GM20000 (cell line): ENCODE measurements at regions not wholly inside any gene's neighbourhood (a gene's known extent, or its start where the extent isn't known, plus 50 kb on each side); places are given as distances from the start of the nearest gene placed in this dataset.
"Not testable (repeated sequence)": the region's sequence is repeated elsewhere in the genome, so short reads cannot be mapped to it uniquely, and the experiment has no call there.

Source experiments
- DNase-seq: peaks from one replicate; pipeline ENCODE4 v3.0.0; 2012; ENCODE audit warnings: low spot score
- CTCF ChIP-seq: IDR thresholded peaks from 2 replicates; pipeline ENCODE4 v1.5.1; 2012; ENCODE audit warnings: mild to moderate bottlenecking, control low read depth; ENCODE audit errors: extremely low read depth, missing control alignments

DNA sequence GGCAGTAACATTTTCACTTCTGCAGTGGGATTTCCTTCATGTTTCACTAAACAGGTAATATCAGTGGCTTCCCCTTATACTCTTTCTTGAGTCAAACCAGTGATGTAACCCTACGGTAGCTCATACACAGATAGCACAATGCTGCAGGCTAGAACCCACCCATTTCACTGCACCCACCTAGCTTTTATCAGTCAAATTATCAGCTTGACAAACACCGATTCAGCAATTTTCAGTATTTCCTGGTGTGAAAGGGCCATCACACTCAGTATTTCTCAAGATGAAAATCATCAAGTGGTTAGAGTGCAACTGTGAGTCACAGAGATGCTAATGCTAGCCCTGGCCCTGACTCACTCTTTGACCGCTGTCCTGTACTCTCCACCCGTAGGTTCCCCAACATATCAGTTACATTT, 242.3 kb upstream of the PTGER4 start:
- TF ChIP-seq CTCF: no peak

DNA sequence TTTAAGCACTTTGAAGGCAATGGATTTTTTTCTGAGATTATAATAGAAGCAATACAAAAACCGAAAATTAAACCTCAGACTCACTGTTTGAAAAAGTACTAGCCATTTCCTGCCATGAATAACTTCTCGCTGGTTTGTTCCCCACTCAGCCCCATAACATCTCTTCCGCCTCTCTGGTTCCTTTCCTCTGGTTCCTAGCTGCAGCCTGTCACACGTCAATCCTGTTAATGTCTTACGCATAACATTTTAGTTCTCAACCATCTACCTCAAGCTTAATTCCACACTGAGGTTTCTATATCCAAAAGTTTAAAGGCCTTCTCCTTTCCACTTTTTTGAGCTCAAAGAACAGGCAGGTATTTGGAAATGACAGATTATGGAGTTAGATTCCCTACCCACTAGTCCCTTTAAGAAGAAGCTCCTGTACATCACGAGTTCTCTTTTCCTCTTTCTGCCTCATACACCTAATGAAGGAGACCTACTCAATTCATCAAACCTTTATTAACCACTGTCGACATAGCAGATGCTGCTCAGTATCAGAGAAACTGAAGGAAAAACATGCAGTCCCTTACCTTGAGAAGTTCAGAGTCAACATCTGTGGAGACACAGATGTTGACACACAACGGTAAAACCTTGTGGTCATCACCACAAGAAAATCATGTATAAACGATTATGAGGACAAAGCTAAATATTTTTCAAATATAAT, 243.0 kb upstream of the PTGER4 start:
- DNase-seq: peak; percentile 40
- TF ChIP-seq CTCF: no peak

More for the DNA sequence above, 242.3 kb upstream of the PTGER4 start:
- peak; percentile 61 for DNase-seq

DNA sequence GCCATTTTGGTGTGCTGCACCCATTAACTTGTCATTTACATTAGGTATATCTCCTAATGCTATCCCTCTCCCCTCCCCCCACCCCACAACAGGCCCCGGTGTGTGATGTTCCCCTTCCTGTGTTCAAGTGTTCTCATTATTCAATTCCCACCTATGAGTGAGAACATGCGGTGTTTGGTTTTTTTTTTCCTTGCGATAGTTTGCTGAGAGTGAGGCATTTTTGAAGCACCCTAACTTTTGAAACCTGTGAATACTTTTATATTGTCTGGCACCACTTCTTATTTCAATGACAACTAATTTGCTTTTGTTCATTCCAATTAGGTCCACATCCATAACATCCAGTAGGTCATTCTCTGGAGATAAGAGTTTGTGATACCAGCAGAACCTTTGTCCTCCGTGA, 244.0 kb upstream of the PTGER4 start:
- DNase-seq: not testable (repeated sequence)

DNA sequence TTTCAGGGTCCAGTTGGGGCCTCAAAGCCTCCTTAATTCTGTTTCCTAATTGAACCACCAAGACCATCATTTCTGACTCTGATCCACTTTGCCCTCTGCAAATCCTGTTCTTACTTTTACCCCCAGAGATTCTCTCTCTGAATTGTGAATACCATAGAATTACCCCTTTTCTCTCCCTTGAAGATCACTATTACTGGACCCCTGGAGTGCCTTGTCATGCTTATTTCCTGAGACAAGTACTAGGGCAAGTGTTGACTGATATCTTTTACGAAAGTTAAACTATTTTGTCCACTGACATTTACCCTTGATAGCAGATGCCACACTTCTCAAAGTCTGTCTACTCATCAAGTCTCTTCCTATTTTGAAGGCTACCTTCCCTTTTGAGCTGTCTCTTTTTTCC, 246.9 kb upstream of the PTGER4 start:
- TF ChIP-seq CTCF: no peak
- no peak for DNase-seq

DNA sequence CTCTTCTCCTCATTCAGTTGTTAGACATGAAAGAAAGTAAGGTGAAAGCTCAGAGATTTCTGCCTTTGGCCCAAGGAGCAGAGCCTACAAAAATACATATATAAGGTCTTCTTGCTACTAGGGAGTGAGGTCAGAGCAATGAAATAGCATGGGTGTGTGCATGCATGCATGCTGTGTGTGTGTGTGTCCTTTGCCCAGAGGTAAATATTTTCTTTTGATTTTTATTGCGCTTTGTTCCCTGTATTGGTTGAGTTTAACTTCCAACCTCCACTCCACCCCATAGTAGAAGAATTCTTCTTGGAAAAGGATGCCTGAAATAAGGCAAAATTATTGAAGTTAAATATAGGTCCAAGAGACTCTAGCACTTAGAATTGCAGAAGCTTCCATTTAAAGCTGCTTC, 248.0 kb upstream of the PTGER4 start:
- no peak for TF ChIP-seq CTCF
- no peak for DNase-seq

GRCh38 chr5:40430101-40430710, 249.5 kb upstream of the PTGER4 start:
- no peak for TF ChIP-seq CTCF
- no peak for DNase-seq

- no peak for TF ChIP-seq CTCF
- no peak for DNase-seq
Observed at GRCh38 chr5:40429258-40430100, 250.2 kb upstream of the PTGER4 start.
